Testis (tissue), 2 donors: ENCODE measurements at regions not wholly inside any gene's neighbourhood (a gene's known extent, or its start where the extent isn't known, plus 50 kb on each side); places are given as distances from the start of the nearest gene placed in this dataset.
"Not testable (repeated sequence)": the region's sequence is repeated elsewhere in the genome, so short reads cannot be mapped to it uniquely, and the experiment has no call there.

Source experiments
- DNase-seq: peaks from one replicate; pipeline ENCODE4 v3.0.0-alpha.2; 2019
- H3K27ac ChIP-seq, 2 donors: fragments of 200-600 bp; sonication (generic); one replicate each; pipeline ENCODE4 v1.5.1; 2019
- H3K27me3 ChIP-seq: fragments of 200-600 bp; sonication (generic); one replicate; pipeline ENCODE4 v1.5.1; 2019
- H3K36me3 ChIP-seq: fragments of 200-600 bp; sonication (generic); one replicate; pipeline ENCODE4 v1.5.1; 2017; ENCODE audit warnings: low read depth; ENCODE audit errors: missing control alignments
- H3K4me1 ChIP-seq: fragments of 200-600 bp; sonication (generic); one replicate; pipeline ENCODE4 v1.5.1; 2019
- H3K4me3 ChIP-seq, 2 donors: fragments of 200-600 bp; sonication (generic); one replicate each; pipeline ENCODE4 v1.5.1; 2017 to 2019
- H3K9me3 ChIP-seq: fragments of 200-600 bp; sonication (generic); one replicate; pipeline ENCODE4 v1.5.1; 2017
- CTCF ChIP-seq, 3 experiments: fragments of 450-650 bp in 2 of 3; fragments of 200-600 bp in 1 of 3; sonication (generic) in 1 of 3; IDR thresholded peaks; one replicate each; pipeline ENCODE4 v1.5.1; 2016 to 2019; ENCODE audit warnings: antibody characterized with exemption in 3 of 3, mild to moderate bottlenecking in 2 of 3, moderate library complexity in 1 of 3
- POLR2A ChIP-seq: fragments of 450-650 bp; IDR thresholded peaks from one replicate; pipeline ENCODE4 v1.6.1; 2017; ENCODE audit warnings: antibody characterized with exemption, mild to moderate bottlenecking, moderate library complexity
- WGBS, 2 donors: methylation state at CpG; one replicate each; pipeline ENCODE4 v1.1.5; 2018; 5-methylcytosine and 5-hydroxymethylcytosine counted together
- intact Hi-C: fragments of 100-400 bp; cut with DNase I; formaldehyde crosslinking; loops from one replicate; pipeline ENCODE4 v1.15.1; 2023; ENCODE audit warnings: low total_unique reads

- H3K36me3 ChIP-seq: no peaks in the 10 kb centered on the region
- WGBS, 2 donors: 69 to 82% methylated on average over 3 of the region's 3 CpGs
- intact Hi-C loops: no loop called here
- no peaks in the 10 kb centered on the region for H3K9me3 ChIP-seq
- TF ChIP-seq POLR2A (no peak), CTCF (IDR thresholded peaks at IDR 0.05) (no peak)
- DNase-seq: no peak
- no peaks in the 10 kb centered on the region for H3K4me1 ChIP-seq
- no peak overlapping the region for H3K4me3 ChIP-seq
- H3K27ac ChIP-seq: no peak overlapping the region
- H3K27me3 ChIP-seq: no peaks in the 10 kb centered on the region
Measured at GRCh38 chr12:17301544-17301943, 695.6 kb upstream of the LMO3 start.

GRCh38 chr12:17296882-17297281, 690.9 kb upstream of the LMO3 start:
- DNase-seq: no peak
- H3K36me3 ChIP-seq: no peaks in the 10 kb centered on the region
- no peak overlapping the region for H3K27ac ChIP-seq
- H3K27me3 ChIP-seq: no peaks in the 10 kb centered on the region
- 91 to 94% methylated on average over 7 of the region's 7 CpGs for WGBS, 2 donors
- no peak for TF ChIP-seq POLR2A
- no peak for TF ChIP-seq CTCF (IDR thresholded peaks at IDR 0.05)
- intact Hi-C loops: no loop called here
- no peaks in the 10 kb centered on the region for H3K9me3 ChIP-seq
- H3K4me3 ChIP-seq: no peak overlapping the region
- no peaks in the 10 kb centered on the region for H3K4me1 ChIP-seq

GRCh38 chr12:17286874-17287273, 680.9 kb upstream of the LMO3 start:
- Histone ChIP-seq H3K27me3 (no peaks in the 10 kb centered on the region), H3K9me3 (no peaks in the 10 kb centered on the region), H3K36me3 (no peaks in the 10 kb centered on the region), H3K27ac (no peak overlapping the region), H3K4me1 (no peaks in the 10 kb centered on the region), H3K4me3 (no peak overlapping the region)
- intact Hi-C loops: no loop called here
- 93 to 100% methylated on average over 1 of the region's 1 CpG for WGBS, 2 donors
- TF ChIP-seq POLR2A (no peak), CTCF (IDR thresholded peaks at IDR 0.05) (no peak)
- DNase-seq: no peak

- H3K4me3 ChIP-seq: no peak overlapping the region
- no peaks in the 10 kb centered on the region for H3K27me3 ChIP-seq
- no peaks in the 10 kb centered on the region for H3K4me1 ChIP-seq
- H3K36me3 ChIP-seq: no peaks in the 10 kb centered on the region
- H3K9me3 ChIP-seq: no peaks in the 10 kb centered on the region
- DNase-seq: no peak
- no peak overlapping the region for H3K27ac ChIP-seq
- intact Hi-C loops: no loop called here
- no peak for TF ChIP-seq POLR2A
- TF ChIP-seq CTCF (IDR thresholded peaks at IDR 0.05): no peak
- WGBS, 2 donors: 85 to 94% methylated on average over 1 of the region's 1 CpG
Measured at GRCh38 chr12:17284873-17285272, 678.9 kb upstream of the LMO3 start.

GRCh38 chr12:17283563-17283962, 677.6 kb upstream of the LMO3 start:
- Histone ChIP-seq H3K36me3 (no peaks in the 10 kb centered on the region), H3K27ac (no peak overlapping the region), H3K4me3 (no peak overlapping the region), H3K4me1 (no peaks in the 10 kb centered on the region), H3K27me3 (no peaks in the 10 kb centered on the region), H3K9me3 (no peaks in the 10 kb centered on the region)
- no peak for DNase-seq
- intact Hi-C loops: no loop called here
- 81 to 90% methylated on average over 9 of the region's 9 CpGs for WGBS, 2 donors
- TF ChIP-seq CTCF (IDR thresholded peaks at IDR 0.05) (no peak), POLR2A (no peak)

- H3K36me3 ChIP-seq, H3K27ac ChIP-seq, H3K9me3 ChIP-seq, H3K4me1 ChIP-seq, DNase-seq, intact Hi-C loops, H3K27me3 ChIP-seq, H3K4me3 ChIP-seq: not testable (repeated sequence)
Measured at GRCh38 chr12:17282169-17282568, 676.2 kb upstream of the LMO3 start.
